Right lobe of liver (tissue), 4 donors: ENCODE measurements at regions not wholly inside any gene's neighbourhood (a gene's known extent, or its start where the extent isn't known, plus 50 kb on each side); places are given as distances from the start of the nearest gene placed in this dataset.
"Not testable (repeated sequence)": the region's sequence is repeated elsewhere in the genome, so short reads cannot be mapped to it uniquely, and the experiment has no call there.

Experiments
- POLR2A ChIP-seq: fragments of 450-650 bp; IDR thresholded peaks from one replicate; pipeline ENCODE4 v1.6.1; 2017; ENCODE audit warnings: antibody characterized with exemption, mild to moderate bottlenecking
- TF ChIP-seq, protein P1 (sequence below), 4 donors: fragments of 200-600 bp in 3 of 4; fragments of 450-650 bp in 1 of 4; IDR thresholded peaks; one replicate each; pipeline versions ENCODE4 v1.5.1 to v1.8.0; 2016 to 2022; ENCODE audit warnings: antibody characterized with exemption in 4 of 4, mild to moderate bottlenecking in 2 of 4
- donor health status: DM: no; HTN: no; CAD: no.
- donor health status: DM: no; HTN: no; CAD: no.
- donor health status: DM: no; HTN: yes; CAD: no.

DNA sequence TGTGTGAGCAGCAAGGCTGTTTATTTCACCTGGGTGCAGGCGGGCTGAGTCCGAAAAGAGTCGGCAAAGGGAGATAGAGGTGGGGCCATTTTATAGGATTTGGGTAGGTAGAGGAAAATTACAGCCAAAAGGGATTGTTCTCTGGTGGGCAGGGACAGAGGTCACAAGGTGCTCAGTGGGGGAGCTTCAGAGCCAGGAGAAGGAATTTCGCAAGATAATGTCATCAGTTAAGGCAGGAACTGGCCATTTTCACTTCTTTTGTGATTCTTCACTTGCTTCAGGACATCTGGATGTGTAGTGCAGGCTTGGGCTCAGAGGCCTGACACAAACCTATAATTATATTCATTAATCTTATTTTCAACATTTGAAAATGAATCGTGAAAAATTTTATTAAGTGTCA lies 1001.9 kb downstream of the STPG2 start:
- TF ChIP-seq, protein P1, sequence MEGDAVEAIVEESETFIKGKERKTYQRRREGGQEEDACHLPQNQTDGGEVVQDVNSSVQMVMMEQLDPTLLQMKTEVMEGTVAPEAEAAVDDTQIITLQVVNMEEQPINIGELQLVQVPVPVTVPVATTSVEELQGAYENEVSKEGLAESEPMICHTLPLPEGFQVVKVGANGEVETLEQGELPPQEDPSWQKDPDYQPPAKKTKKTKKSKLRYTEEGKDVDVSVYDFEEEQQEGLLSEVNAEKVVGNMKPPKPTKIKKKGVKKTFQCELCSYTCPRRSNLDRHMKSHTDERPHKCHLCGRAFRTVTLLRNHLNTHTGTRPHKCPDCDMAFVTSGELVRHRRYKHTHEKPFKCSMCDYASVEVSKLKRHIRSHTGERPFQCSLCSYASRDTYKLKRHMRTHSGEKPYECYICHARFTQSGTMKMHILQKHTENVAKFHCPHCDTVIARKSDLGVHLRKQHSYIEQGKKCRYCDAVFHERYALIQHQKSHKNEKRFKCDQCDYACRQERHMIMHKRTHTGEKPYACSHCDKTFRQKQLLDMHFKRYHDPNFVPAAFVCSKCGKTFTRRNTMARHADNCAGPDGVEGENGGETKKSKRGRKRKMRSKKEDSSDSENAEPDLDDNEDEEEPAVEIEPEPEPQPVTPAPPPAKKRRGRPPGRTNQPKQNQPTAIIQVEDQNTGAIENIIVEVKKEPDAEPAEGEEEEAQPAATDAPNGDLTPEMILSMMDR (IDR thresholded peaks at IDR 0.05) = not testable (repeated sequence)
- not testable (repeated sequence) for TF ChIP-seq POLR2A
